GM18499 (cell line): ENCODE measurements at regions not wholly inside any gene's neighbourhood (a gene's known extent, or its start where the extent isn't known, plus 50 kb on each side); places are given as distances from the start of the nearest gene placed in this dataset.
"Not testable (repeated sequence)": the region's sequence is repeated elsewhere in the genome, so short reads cannot be mapped to it uniquely, and the experiment has no call there.

ENCODE experiments used
- ATAC-seq: cut with Tn5 transposase; IDR thresholded peaks from one replicate; pipeline ENCODE4 v1.9.1; 2021; ENCODE audit warnings: moderate number of reproducible peaks; ENCODE audit not compliant: insufficient read depth, unreplicated experiment

GRCh38 chr4:55249476-55249875 is 96.6 kb upstream of the SRD5A3 start:
- no peak for ATAC-seq

DNA sequence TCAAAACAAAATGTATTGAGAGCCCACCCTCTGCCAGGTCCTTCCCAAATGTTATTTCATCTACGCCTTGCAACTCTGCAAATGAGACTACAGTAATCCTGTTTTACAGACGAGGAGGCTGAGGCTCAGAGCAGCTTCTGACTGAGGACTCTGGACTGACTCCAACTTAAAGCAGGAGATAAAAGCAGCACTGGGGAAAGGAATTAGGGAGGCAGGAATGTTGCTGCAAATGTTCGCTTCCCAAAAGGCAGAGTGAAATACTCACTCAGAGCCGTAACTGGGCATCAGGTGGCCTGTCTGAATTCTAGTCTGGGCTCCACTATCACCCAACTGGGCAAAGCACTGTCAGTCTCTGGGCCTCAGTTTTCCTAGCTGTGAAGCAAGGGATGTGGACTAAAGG is 94.7 kb upstream of the SRD5A3 start:
- no peak for ATAC-seq

DNA sequence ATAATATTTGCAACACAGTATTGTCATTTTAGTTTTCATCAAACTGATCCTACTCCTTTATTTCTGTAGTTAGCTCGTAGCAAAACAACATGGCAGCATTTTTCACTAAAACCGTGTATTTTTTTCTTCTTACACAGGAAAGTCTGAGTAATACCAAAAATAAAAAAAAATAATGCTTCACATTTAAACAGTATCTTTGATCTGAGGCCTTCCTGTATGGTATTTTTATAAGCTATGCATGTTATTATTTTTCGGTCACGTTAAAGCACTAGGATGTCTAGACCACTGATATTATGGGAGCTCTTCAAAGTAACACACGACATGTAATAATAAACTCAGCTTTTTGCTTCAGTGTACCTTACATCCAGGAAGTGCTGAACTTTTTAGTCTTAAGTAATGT is 94.1 kb upstream of the SRD5A3 start:
- ATAC-seq: no peak

GRCh38 chr4:55253948-55254593 is 92.0 kb upstream of the SRD5A3 start:
- no peak for ATAC-seq

DNA sequence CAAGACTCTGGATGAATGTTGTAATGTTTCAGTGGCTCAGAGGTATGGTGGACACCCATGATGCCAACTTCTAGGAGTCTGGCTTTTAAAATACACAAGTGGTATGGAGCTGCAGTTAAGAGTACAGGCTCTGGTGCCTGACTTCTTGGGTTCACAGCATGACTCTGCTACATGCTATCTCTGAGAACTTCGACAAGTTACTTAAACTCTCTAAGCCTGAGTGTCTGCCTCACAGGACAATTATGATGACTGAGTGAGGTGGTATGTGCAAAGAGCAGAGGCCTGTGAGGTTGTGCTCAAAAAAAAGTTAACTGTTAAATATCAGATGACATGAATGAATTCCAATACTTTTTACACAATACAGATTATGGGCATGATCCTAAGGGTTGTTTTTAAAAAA is 90.9 kb upstream of the SRD5A3 start:
- no peak for ATAC-seq

- no peak for ATAC-seq
Measured at GRCh38 chr4:55256787-55257186, 89.3 kb upstream of the SRD5A3 start.

DNA sequence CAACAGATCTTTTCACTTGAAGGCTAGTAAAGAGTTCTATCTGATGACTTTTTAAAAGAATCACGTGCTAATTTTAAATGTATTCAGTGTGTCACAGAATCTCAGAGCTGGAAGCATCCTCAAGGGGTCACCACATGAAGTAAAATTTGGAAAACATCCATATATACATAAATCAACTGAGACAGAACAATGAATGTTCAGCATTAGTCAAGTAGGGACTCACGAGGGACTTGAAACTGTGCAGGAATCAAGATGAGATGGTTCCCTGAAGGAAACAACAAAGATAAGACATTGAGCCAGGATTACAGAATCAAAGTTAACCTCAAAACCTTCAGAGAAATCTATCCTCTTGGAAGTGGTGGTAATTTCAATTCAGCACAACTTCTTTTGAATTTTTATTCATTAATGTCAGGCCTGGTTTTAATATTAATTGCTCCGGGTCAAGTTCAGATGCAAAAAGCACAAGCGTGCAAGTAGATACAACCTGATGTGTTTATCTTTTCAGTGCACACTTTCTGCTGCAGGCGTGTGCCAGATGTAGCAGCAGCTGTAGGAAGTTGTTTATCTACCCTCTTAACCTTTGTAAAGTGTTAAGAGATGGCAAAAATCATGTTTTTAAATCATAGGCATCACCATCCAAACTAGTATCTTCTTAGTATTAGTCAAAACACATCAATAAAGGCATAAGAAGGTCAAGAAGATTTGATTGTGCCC is 87.7 kb upstream of the SRD5A3 start:
- ATAC-seq: no peak

DNA sequence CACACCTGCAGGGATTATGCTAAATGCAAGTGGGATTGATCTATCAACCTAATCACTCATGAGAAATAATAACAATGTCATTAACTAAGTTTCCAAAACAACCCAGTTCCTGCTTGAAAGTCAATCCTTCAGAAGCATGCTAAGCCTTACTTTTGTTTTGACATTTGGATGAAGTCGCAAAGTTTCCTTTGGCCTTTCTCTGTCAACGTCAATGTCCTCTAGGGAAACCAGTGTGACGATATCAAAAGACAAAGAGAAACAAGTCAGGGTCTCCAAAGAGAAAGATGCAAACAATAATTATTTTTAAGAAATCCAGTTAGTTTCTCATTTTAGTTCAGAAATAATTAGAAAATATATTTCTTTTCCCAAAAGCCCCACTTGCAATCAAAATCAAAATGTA is 86.7 kb upstream of the SRD5A3 start:
- no peak for ATAC-seq

- ATAC-seq: no peak
Measured at GRCh38 chr4:55269470-55269869, 76.6 kb upstream of the SRD5A3 start.

DNA sequence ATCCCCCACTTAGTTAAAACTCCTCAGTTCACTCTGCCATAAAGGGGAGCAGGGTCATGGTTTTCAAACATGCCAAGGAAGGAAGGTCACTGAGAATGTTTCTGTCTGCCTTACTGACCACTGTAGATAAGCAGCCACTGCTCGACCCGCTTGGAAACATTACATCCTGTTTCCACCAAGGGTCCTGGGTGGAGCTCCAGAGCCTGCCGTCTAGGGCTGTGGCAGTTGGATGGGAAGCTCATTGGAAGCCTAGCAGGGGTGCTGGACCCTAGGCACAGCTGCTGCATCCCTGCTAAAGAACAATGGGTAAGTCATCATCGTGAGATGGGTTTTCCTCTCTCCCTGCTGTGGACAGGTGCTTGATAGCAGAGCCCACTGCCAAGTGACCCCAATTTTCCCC is 76.0 kb upstream of the SRD5A3 start:
- no peak for ATAC-seq

DNA sequence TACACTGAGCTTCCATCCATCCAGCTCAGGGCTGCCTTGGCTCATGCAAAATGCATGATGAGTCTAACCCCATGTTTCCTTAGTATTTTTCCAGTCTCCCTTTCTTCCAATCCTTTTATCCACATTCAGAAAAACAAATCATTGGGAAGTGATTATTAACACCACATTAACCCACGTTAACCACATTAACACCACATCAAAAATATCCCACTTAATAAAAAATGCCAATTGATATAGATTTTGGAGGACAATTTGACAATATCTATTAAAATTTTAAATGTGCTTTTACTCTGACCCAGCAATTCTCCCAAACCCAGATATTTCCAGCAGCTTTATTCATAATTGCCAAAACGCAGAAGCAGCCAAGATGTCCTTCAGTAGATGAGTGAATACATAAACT is 75.6 kb upstream of the SRD5A3 start:
- no peak for ATAC-seq

GRCh38 chr4:55272102-55272501 is 73.9 kb upstream of the SRD5A3 start:
- no peak for ATAC-seq

DNA sequence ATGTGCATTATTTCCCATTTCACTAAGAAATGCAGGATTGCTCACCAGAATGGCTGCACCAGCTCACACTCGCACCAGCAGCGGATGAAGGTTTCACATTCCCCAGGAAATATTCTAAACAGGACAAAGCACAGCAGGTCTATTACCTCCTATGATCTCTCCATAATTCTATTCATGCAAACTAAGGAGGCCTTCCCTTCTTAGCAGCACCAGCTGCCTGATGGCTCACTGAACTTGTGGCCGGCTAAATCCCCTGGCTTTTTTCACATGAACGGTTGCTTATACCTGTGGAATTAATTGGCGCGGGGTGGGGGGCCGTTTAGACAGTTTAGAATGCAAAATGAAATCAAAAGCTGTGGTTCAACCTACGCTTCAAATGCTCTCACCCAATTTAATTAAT is 73.5 kb upstream of the SRD5A3 start:
- ATAC-seq: no peak

- no peak for ATAC-seq
Measured at GRCh38 chr4:55277011-55277410, 69.0 kb upstream of the SRD5A3 start.

DNA sequence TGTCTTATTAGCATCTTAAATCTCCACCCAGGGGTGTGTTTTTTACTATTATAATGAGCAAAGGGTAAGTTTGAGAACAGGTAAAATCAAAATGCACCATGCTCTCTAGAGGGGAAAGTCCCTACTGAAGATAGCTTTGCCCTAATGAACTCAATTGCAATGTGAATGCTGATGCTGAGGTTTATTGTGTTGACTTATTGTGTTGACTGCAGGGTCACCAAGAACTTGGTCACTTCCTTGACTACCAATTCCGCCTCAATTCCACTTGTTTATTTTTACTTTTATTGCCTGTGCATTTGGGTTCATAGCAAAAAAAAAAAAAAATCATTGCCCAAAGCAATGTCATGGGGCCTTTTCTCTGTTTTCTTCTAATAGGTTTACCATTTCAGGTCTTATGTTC is 67.7 kb upstream of the SRD5A3 start:
- ATAC-seq: no peak

- not testable (repeated sequence) for ATAC-seq
Measured at GRCh38 chr4:55280474-55280873, 65.6 kb upstream of the SRD5A3 start.

- ATAC-seq: not testable (repeated sequence)
Measured at GRCh38 chr4:55281118-55281683, 64.8 kb upstream of the SRD5A3 start.

DNA sequence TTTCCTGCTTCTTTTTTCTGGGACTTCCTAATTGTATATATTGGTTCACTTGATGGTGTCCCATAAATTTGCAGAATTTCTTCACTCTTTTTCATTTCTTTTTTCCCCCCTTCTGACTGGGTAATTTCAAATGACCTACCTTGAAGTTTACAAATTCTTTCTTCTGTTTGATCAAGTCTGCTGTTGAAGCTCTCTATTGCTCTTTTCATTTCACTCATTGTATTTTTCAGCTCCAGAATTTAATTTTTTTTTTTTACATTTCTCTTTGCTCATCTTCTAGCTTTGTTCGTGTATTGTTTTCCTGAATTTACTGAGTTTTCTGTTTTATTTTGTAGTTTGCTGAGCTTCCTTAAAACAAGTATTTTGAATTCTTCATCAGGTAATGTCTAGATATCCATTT is 61.7 kb upstream of the SRD5A3 start:
- ATAC-seq: no peak

DNA sequence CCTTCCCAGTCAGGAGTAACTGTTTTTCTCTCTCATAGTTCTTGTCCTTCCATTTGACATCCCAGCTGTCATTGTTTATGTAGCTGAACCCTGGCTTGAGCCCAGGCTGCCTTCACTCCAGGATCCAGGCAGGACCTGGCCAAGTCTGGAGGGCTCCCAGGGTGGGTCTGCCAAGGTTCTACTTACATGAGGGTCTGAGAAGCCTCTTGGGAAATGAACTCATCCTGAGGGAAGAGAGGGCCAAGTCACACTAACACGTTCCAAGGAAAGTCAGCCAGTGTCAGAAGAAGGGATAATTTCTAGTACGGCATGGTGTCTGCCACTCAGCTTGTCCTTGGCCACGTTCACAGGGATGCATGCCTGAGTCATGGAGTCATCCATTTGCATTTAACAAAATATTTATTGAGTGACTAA is 54.8 kb upstream of the SRD5A3 start:
- no peak for ATAC-seq

GRCh38 chr4:55296096-55296495 is 49.9 kb upstream of the SRD5A3 start:
- ATAC-seq: no peak
